ENCODE measurements at regions not wholly inside any gene's neighbourhood (a gene's known extent, or its start where the extent isn't known, plus 50 kb on each side); places are given as distances from the start of the nearest gene placed in this dataset.

DNA sequence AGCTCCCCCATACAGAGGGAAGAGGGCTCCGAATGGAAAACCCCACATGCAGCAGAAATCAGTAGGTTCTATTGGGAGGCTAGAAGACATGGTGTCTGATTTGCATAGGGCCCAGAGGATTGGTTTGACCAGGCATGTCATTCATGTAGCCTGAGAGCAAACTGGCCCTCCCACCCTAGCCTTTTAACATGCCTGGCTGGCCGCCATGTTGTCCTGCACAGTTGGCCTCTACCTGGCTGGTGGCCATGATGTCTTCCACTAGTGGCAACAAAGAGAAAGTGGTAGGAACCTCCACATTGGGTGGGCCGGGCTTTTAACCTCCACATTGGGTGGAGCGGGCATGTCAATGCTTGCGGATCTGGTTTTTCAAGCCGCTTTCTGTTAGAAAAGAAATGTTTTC, 312.1 kb downstream of the TAFA4 start:
- TF ChIP-seq GATA2 (IDR thresholded peaks at IDR 0.05; ENCODE audit: low read depth, low read length) (no peak), GATA3 (IDR thresholded peaks at IDR 0.05; ENCODE audit: low read depth, low read length) (no peak)
